BJ (cell line): ENCODE measurements at regions not wholly inside any gene's neighbourhood (a gene's known extent, or its start where the extent isn't known, plus 50 kb on each side); places are given as distances from the start of the nearest gene placed in this dataset.

Source experiments
- CTCF ChIA-PET: fragments of 350-600 bp; formaldehyde crosslinking; extraction: SDS; loops from one replicate; lab custom pipeline; 2021; ENCODE audit warnings: antibody characterized with exemption, inconsistent platforms; lab: Yijun Ruan, JAX
- POLR2A ChIA-PET: fragments of 300-600 bp; sonication (Branson Sonifier 250); formaldehyde crosslinking; extraction: SDS; loops from one replicate; lab custom pipeline; 2021; ENCODE audit warnings: antibody characterized with exemption; lab: Charles Lee
- DNase-seq: peaks from one replicate; pipeline ENCODE4 v3.0.0-alpha.2; 2011; ENCODE audit warnings: low read depth
- H3K27me3 ChIP-seq: 2 replicates; pipeline ENCODE4 v1.6.0; 2011; ENCODE audit warnings: low read length; ENCODE audit not compliant: control insufficient read depth, insufficient read depth
- H3K36me3 ChIP-seq: 2 replicates; pipeline ENCODE4 v1.5.1; 2011; ENCODE audit warnings: low read length; ENCODE audit not compliant: control insufficient read depth, insufficient read depth
- H3K4me3 ChIP-seq: 2 replicates; pipeline ENCODE4 v1.5.1; 2011; ENCODE audit warnings: low read depth, mild to moderate bottlenecking, control low read depth, low read length
- TF ChIP-seq, protein P1 (sequence below): IDR thresholded peaks from 2 replicates; pipeline ENCODE4 v1.5.1; 2011; ENCODE audit warnings: low read depth, mild to moderate bottlenecking, control low read depth, inconsistent platforms, low read length, moderate library complexity; ENCODE audit not compliant: insufficient read depth

DNA sequence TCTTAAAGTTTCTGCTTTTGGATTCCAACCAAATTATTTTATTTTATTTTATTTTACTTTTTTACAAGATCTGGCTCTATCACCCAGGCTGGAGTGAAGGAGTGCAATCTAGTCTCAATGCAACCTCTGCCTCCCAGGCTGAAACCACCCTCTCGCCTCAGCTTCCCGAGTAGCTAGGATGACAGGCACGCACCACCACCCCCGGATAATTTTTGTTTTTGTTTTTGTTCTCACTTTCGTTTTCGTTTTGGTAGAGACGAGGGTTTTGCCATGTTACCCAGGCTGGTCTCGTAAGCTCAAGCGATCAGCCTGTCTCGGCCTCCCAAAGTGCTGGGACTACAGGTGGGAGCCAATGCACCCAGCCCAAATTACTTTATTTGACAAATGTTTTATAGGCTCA is 219.8 kb downstream of the ETS1 start:
- POLR2A ChIA-PET: no interaction called here
- TF ChIP-seq, protein P1, sequence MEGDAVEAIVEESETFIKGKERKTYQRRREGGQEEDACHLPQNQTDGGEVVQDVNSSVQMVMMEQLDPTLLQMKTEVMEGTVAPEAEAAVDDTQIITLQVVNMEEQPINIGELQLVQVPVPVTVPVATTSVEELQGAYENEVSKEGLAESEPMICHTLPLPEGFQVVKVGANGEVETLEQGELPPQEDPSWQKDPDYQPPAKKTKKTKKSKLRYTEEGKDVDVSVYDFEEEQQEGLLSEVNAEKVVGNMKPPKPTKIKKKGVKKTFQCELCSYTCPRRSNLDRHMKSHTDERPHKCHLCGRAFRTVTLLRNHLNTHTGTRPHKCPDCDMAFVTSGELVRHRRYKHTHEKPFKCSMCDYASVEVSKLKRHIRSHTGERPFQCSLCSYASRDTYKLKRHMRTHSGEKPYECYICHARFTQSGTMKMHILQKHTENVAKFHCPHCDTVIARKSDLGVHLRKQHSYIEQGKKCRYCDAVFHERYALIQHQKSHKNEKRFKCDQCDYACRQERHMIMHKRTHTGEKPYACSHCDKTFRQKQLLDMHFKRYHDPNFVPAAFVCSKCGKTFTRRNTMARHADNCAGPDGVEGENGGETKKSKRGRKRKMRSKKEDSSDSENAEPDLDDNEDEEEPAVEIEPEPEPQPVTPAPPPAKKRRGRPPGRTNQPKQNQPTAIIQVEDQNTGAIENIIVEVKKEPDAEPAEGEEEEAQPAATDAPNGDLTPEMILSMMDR: no peak

GRCh38 chr11:128365044-128365443 is 222.3 kb downstream of the ETS1 start:
- H3K4me3 ChIP-seq: no peak overlapping the region
- H3K27me3 ChIP-seq: no peaks in the 10 kb centered on the region
- ChIA-PET CTCF (no interaction called here), POLR2A (no interaction called here)
- DNase-seq: no peak
- TF ChIP-seq, protein P1: no peak
- H3K36me3 ChIP-seq: no peaks in the 10 kb centered on the region

More for the DNA sequence above, 219.8 kb downstream of the ETS1 start:
- H3K27me3 ChIP-seq: no peaks in the 10 kb centered on the region
- H3K36me3 ChIP-seq: no peaks in the 10 kb centered on the region
- DNase-seq: no peak
- H3K4me3 ChIP-seq: no peak overlapping the region
- CTCF ChIA-PET: no interaction called here

GRCh38 chr11:128361451-128362020 is 225.8 kb downstream of the ETS1 start:
- Histone ChIP-seq H3K36me3 (no peaks in the 10 kb centered on the region), H3K27me3 (no peaks in the 10 kb centered on the region), H3K4me3 (no peak overlapping the region)
- ChIA-PET POLR2A (no interaction called here), CTCF (interaction anchor here (1.0 to 1.5 kb wide), 2 partner anchors 13 to 40 kb away, joined by 3 read pairs; no protein-coding TSS in a partner anchor)
- no peak for DNase-seq
- TF ChIP-seq, protein P1: no peak

DNA sequence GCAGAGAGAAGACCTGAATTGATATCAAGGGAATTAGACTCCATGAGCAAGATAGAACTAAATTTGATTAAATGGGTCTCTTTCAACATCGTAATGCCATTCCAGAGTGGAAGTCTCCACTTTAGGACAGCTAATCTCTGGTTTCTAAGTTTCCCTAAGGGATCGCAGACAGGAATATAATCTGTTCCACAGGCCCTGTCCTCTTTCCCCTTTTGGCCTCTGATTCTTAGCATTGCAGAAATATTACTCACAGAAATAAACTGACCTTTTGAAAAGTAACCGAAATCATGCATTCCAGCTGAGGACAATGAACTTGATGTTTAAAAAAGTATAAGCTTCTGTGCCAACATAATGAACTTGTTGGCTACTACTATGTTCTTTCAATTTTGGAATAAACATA is 227.8 kb downstream of the ETS1 start:
- TF ChIP-seq, protein P1: no peak
- DNase-seq: no peak
- H3K36me3 ChIP-seq: no peaks in the 10 kb centered on the region
- H3K4me3 ChIP-seq: no peak overlapping the region
- CTCF ChIA-PET: interaction anchor here (0.7 to 2.1 kb wide), 4 partner anchors 69 to 471 kb away, joined by 3 to 5 read pairs (median 4); no protein-coding TSS in a partner anchor
- POLR2A ChIA-PET: interaction anchor here (1.2 kb wide), 1 partner anchor 23 kb away, joined by 3 read pairs; no protein-coding TSS in a partner anchor
- no peaks in the 10 kb centered on the region for H3K27me3 ChIP-seq

DNA sequence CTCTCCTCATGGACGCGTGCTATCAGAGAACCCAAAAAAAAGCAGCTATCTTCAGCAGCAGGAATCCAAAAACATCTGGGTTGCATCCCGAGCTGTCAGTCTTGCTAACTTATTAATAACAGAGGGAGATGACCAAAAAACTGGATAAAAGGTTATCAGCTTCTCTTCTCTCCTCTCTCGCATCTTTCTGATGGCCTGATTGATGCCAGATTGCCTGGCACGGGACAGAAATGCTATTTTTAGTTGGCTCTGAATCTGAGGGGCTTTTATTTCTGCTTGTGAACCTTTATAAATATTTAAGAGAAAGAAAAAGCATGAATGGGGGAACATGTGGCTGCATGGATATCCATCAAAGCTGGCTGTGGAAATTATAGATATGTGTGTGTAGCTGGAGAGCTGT is 230.3 kb downstream of the ETS1 start:
- H3K4me3 ChIP-seq: no peak overlapping the region
- ChIA-PET POLR2A (interaction anchor here (0.7 kb wide), 1 partner anchor 1527 kb away, joined by 5 read pairs; no protein-coding TSS in a partner anchor), CTCF (interaction anchor here (0.6 to 1.6 kb wide), 2 partner anchors 15 to 166 kb away, joined by 3 to 6 read pairs; no protein-coding TSS in a partner anchor)
- H3K27me3 ChIP-seq: no peaks in the 10 kb centered on the region
- H3K36me3 ChIP-seq: no peaks in the 10 kb centered on the region
- no peak for DNase-seq
- TF ChIP-seq, protein P1: no peak
